ENCODE measurements at regions not wholly inside any gene's neighbourhood (a gene's known extent, or its start where the extent isn't known, plus 50 kb on each side); places are given as distances from the start of the nearest gene placed in this dataset.

DNA sequence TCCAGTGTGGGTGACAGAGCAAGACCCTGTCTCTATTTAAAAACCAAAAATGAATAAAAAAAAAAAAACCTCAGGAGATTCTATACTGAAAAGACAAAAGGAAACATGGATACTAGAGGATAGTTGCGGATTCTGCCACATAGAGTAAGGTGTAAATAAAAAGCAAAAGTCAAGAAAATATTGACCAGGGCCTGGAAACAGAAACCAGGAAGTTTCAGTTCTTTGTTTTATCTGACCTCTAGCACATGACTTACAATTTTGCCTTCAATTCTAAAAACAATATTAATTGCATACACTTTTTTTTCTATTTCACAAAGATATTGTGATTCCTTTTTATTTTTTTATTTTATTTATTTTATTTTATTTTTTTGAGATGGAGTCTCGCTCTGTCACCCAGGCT is 96.2 kb upstream of the NMUR2 start:
- Histone ChIP-seq H3K27ac (ENCODE audit: insufficient read depth in 1 of 2, low read depth in 1 of 2, low read length in 2 of 2, poor library complexity in 1 of 2, severe bottlenecking in 2 of 2) (no peak overlapping the region), H3K4me1 (ENCODE audit: control extremely low read depth in 1 of 4, control insufficient read depth in 4 of 4, insufficient read depth in 4 of 4, low read length in 3 of 4) (no peaks in the 10 kb centered on the region), H3K4me3 (ENCODE audit: control insufficient read depth in 1 of 7, extremely low read depth in 1 of 7, insufficient read depth in 4 of 7, low read depth in 2 of 7, low read length in 6 of 7) (no peak overlapping the region), H3K27me3 (replicated peaks in 2 of 5; ENCODE audit: control insufficient read depth in 4 of 5, insufficient read depth in 5 of 5, low read length in 4 of 5) (peaks cover 0 to 2% (median 0%) of the 10 kb centered on the region in 5 experiments), H3K36me3 (ENCODE audit: control insufficient read depth in 4 of 4, insufficient read depth in 4 of 4, low read length in 3 of 4) (no peaks in the 10 kb centered on the region), H3K9me3 (ENCODE audit: control extremely low read depth in 1 of 5, control insufficient read depth in 4 of 5, insufficient read depth in 2 of 5, low read depth in 1 of 5, low read length in 4 of 5) (no peaks in the 10 kb centered on the region)
- CTCF ChIA-PET = no interaction called here
- WGBS (ENCODE audit: insufficient coverage) = 100% methylated on average over 1 of the region's 2 CpGs
- POLR2A ChIA-PET = no interaction called here
- DNase-seq = no peak

DNA sequence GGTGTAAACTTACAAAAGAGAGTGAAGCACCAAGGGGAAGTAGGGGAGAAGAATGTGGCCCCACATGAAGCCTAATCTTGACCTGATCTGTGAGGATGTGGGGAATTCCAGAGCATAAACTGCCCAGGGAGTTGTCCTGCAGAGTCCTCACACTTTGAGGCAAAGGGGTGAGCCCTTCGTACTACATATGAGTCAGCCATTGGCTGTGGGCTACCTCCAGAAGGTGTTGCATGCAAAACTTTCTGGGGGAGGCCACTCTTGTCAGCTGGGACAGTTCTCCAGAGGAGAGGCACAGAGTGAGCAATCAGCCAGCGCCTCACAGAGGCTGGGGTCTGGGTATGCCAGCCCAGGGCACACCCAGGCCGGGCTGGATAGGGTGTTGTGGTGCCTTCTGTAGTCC is 98.1 kb upstream of the NMUR2 start:
- H3K9me3 ChIP-seq (ENCODE audit: control extremely low read depth in 1 of 5, control insufficient read depth in 4 of 5, insufficient read depth in 2 of 5, low read depth in 1 of 5, low read length in 4 of 5) = no peaks in the 10 kb centered on the region
- no peaks in the 10 kb centered on the region for H3K4me1 ChIP-seq (ENCODE audit: control extremely low read depth in 1 of 4, control insufficient read depth in 4 of 4, insufficient read depth in 4 of 4, low read length in 3 of 4)
- WGBS (ENCODE audit: insufficient coverage) = 100% methylated on average over 2 of the region's 3 CpGs
- H3K27ac ChIP-seq (ENCODE audit: insufficient read depth in 1 of 2, low read depth in 1 of 2, low read length in 2 of 2, poor library complexity in 1 of 2, severe bottlenecking in 2 of 2) = no peak overlapping the region
- POLR2A ChIA-PET = no interaction called here
- H3K27me3 ChIP-seq (replicated peaks in 2 of 5; ENCODE audit: control insufficient read depth in 4 of 5, insufficient read depth in 5 of 5, low read length in 4 of 5) = peaks cover 0 to 2% (median 0%) of the 10 kb centered on the region in 5 experiments
- CTCF ChIA-PET = interaction anchor here (1.4 kb wide), 1 partner anchor 14 kb away, joined by 3 read pairs; no protein-coding TSS in a partner anchor
- no peaks in the 10 kb centered on the region for H3K36me3 ChIP-seq (ENCODE audit: control insufficient read depth in 4 of 4, insufficient read depth in 4 of 4, low read length in 3 of 4)
- no peak overlapping the region for H3K4me3 ChIP-seq (ENCODE audit: control insufficient read depth in 1 of 7, extremely low read depth in 1 of 7, insufficient read depth in 4 of 7, low read depth in 2 of 7, low read length in 6 of 7)
- DNase-seq = no peak

DNA sequence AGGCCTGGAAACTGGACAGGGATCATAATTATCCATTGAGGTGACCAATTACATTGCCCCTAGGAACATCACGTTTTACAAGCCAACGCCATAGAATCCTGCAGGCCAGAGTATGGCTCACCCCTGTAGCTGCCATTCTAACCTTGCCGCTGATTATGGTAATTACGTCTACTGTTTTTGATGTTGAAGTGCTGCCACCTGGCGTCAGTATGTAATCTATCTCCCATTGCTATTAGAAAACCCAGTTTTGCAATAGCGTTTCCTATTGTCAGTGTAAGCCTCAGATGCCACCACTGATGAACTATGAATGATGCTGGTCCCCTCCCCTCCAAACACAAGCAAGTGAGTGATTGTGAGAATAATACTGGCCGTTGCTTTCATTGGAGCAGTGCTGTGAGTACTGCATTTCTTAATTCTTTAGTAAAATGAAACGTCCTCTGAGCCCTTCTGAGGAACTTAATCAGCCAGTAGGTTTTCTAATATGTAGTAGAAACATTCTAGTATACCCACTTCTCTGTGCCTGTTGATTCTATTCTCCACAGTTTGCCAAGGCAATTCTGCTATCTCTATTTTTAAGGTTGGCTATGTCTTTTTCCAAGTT is 100.5 kb upstream of the NMUR2 start:
- POLR2A ChIA-PET = no interaction called here
- H3K4me3 ChIP-seq (ENCODE audit: control insufficient read depth in 1 of 7, extremely low read depth in 1 of 7, insufficient read depth in 4 of 7, low read depth in 2 of 7, low read length in 6 of 7) = no peak overlapping the region
- WGBS (ENCODE audit: insufficient coverage) = 20% methylated on average over 4 of the region's 8 CpGs
- CTCF ChIA-PET = interaction anchor here (1.2 kb wide), 1 partner anchor 8 kb away, joined by 3 read pairs; no protein-coding TSS in a partner anchor
- H3K27ac ChIP-seq (ENCODE audit: insufficient read depth in 1 of 2, low read depth in 1 of 2, low read length in 2 of 2, poor library complexity in 1 of 2, severe bottlenecking in 2 of 2) = no peak overlapping the region
- H3K27me3 ChIP-seq (replicated peaks in 2 of 5; ENCODE audit: control insufficient read depth in 4 of 5, insufficient read depth in 5 of 5, low read length in 4 of 5) = peaks cover 0 to 1% (median 0%) of the 10 kb centered on the region in 5 experiments
- no peaks in the 10 kb centered on the region for H3K36me3 ChIP-seq (ENCODE audit: control insufficient read depth in 4 of 4, insufficient read depth in 4 of 4, low read length in 3 of 4)
- no peaks in the 10 kb centered on the region for H3K9me3 ChIP-seq (ENCODE audit: control extremely low read depth in 1 of 5, control insufficient read depth in 4 of 5, insufficient read depth in 2 of 5, low read depth in 1 of 5, low read length in 4 of 5)
- DNase-seq = peak; percentile 39 to 68 (median 68)
- no peaks in the 10 kb centered on the region for H3K4me1 ChIP-seq (ENCODE audit: control extremely low read depth in 1 of 4, control insufficient read depth in 4 of 4, insufficient read depth in 4 of 4, low read length in 3 of 4)

DNA sequence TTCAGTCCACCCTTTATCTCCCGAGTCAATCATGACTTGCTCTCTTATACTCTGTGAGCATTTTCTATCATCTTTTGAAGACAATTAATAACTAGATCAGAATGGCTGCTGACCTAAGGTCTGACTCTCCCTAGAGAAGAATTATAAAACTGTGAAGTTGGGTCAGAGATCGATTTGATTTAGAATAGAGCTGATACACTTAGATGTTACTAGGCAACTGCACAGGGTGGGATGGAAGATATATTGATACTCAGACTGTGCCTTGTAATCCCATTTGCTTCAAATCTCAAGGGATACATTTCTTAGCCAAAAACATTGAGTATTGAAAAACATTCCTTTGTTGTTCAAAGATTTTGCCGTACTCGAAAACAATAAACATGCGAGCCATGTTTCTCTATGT is 106.0 kb upstream of the NMUR2 start:
- H3K27ac ChIP-seq (ENCODE audit: insufficient read depth in 1 of 2, low read depth in 1 of 2, low read length in 2 of 2, poor library complexity in 1 of 2, severe bottlenecking in 2 of 2) = no peak overlapping the region
- POLR2A ChIA-PET = no interaction called here
- no peak overlapping the region for H3K4me3 ChIP-seq (ENCODE audit: control insufficient read depth in 1 of 7, extremely low read depth in 1 of 7, insufficient read depth in 4 of 7, low read depth in 2 of 7, low read length in 6 of 7)
- H3K36me3 ChIP-seq (ENCODE audit: control insufficient read depth in 4 of 4, insufficient read depth in 4 of 4, low read length in 3 of 4) = no peaks in the 10 kb centered on the region
- H3K4me1 ChIP-seq (ENCODE audit: control extremely low read depth in 1 of 4, control insufficient read depth in 4 of 4, insufficient read depth in 4 of 4, low read length in 3 of 4) = no peaks in the 10 kb centered on the region
- H3K9me3 ChIP-seq (ENCODE audit: control extremely low read depth in 1 of 5, control insufficient read depth in 4 of 5, insufficient read depth in 2 of 5, low read depth in 1 of 5, low read length in 4 of 5) = no peaks in the 10 kb centered on the region
- WGBS (ENCODE audit: insufficient coverage) = 95% methylated on average over 4 of the region's 5 CpGs
- CTCF ChIA-PET = no interaction called here
- peaks cover 0 to 1% (median 0%) of the 10 kb centered on the region in 5 experiments for H3K27me3 ChIP-seq (replicated peaks in 2 of 5; ENCODE audit: control insufficient read depth in 4 of 5, insufficient read depth in 5 of 5, low read length in 4 of 5)
- no peak for DNase-seq

DNA sequence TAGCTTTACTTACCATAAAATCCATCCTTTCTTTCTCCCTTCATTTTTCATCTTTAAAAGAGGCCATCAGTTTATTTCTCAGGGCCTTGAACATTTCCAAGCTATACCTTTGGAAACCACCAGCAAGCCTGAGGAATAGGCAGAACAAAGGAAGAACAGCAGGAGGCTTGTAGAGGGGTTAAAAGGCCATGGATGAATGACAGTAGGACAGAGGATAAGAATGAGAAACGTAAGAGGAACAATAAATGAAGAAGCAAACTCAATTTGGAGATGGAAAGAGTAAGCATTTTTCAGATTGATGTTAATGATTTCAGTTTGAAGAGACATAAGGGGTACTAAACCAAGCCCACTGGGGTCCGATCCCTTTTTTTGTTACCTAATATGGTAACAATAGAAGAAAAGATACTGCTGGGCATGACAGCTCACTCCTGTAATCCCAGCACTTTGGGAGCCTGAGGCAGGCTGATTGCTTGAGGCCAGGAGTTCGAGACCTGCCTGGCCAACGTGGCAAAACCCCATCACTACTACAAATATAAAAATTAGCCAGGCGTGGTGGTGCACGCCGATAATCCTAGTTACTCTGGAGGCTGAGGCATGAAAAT is 106.6 kb upstream of the NMUR2 start:
- Histone ChIP-seq H3K27me3 (replicated peaks in 2 of 5; ENCODE audit: control insufficient read depth in 4 of 5, insufficient read depth in 5 of 5, low read length in 4 of 5) (peaks cover 0 to 1% (median 0%) of the 10 kb centered on the region in 5 experiments), H3K27ac (ENCODE audit: insufficient read depth in 1 of 2, low read depth in 1 of 2, low read length in 2 of 2, poor library complexity in 1 of 2, severe bottlenecking in 2 of 2) (no peak overlapping the region), H3K4me1 (ENCODE audit: control extremely low read depth in 1 of 4, control insufficient read depth in 4 of 4, insufficient read depth in 4 of 4, low read length in 3 of 4) (no peaks in the 10 kb centered on the region), H3K36me3 (ENCODE audit: control insufficient read depth in 4 of 4, insufficient read depth in 4 of 4, low read length in 3 of 4) (no peaks in the 10 kb centered on the region), H3K9me3 (ENCODE audit: control extremely low read depth in 1 of 5, control insufficient read depth in 4 of 5, insufficient read depth in 2 of 5, low read depth in 1 of 5, low read length in 4 of 5) (no peaks in the 10 kb centered on the region), H3K4me3 (ENCODE audit: control insufficient read depth in 1 of 7, extremely low read depth in 1 of 7, insufficient read depth in 4 of 7, low read depth in 2 of 7, low read length in 6 of 7) (no peak overlapping the region)
- CTCF ChIA-PET = no interaction called here
- 90% methylated on average over 5 of the region's 7 CpGs for WGBS (ENCODE audit: insufficient coverage)
- no peak for DNase-seq
- POLR2A ChIA-PET = no interaction called here

DNA sequence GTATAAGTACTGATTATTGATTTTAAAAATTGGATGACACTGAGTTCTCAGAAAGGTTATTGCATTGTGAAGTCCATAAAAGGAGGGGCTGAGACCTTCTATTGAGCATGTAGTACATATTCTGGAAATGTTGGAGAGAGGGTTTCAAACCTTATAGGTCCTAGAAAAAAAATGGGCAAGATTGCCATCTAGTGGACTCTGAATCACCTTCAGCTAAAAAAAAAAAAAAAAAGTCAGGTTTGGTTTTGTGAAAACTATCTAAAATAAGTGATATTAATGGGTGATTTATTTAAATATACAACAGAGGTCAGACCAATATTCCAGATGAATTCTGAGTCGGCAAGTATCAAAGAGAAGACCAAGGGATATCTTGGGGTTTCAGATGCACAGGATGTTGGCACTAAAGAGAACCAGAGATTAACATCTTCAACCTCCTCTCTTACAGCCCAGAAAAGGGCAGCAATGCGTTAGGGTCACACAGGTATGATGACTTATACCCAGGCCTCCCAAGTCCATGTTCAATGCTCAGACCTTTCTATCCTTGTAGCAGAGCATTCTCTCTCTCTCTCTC is 109.8 kb upstream of the NMUR2 start:
- WGBS (ENCODE audit: insufficient coverage) = 33% methylated on average over 1 of the region's 2 CpGs
- Histone ChIP-seq H3K27me3 (replicated peaks in 2 of 5; ENCODE audit: control insufficient read depth in 4 of 5, insufficient read depth in 5 of 5, low read length in 4 of 5) (no peaks in the 10 kb centered on the region), H3K9me3 (ENCODE audit: control extremely low read depth in 1 of 5, control insufficient read depth in 4 of 5, insufficient read depth in 2 of 5, low read depth in 1 of 5, low read length in 4 of 5) (no peaks in the 10 kb centered on the region), H3K36me3 (ENCODE audit: control insufficient read depth in 4 of 4, insufficient read depth in 4 of 4, low read length in 3 of 4) (no peaks in the 10 kb centered on the region), H3K4me1 (ENCODE audit: control extremely low read depth in 1 of 4, control insufficient read depth in 4 of 4, insufficient read depth in 4 of 4, low read length in 3 of 4) (no peaks in the 10 kb centered on the region), H3K4me3 (ENCODE audit: control insufficient read depth in 1 of 7, extremely low read depth in 1 of 7, insufficient read depth in 4 of 7, low read depth in 2 of 7, low read length in 6 of 7) (no peak overlapping the region), H3K27ac (ENCODE audit: insufficient read depth in 1 of 2, low read depth in 1 of 2, low read length in 2 of 2, poor library complexity in 1 of 2, severe bottlenecking in 2 of 2) (no peak overlapping the region)
- peak; percentile 5 to 39 (median 20) for DNase-seq
- CTCF ChIA-PET = interaction anchor here (1.5 kb wide), 1 partner anchor 372 kb away, joined by 4 read pairs; no protein-coding TSS in a partner anchor
- POLR2A ChIA-PET = interaction anchor here (0.6 kb wide), 1 partner anchor 130 kb away, joined by 4 read pairs; no protein-coding TSS in a partner anchor

DNA sequence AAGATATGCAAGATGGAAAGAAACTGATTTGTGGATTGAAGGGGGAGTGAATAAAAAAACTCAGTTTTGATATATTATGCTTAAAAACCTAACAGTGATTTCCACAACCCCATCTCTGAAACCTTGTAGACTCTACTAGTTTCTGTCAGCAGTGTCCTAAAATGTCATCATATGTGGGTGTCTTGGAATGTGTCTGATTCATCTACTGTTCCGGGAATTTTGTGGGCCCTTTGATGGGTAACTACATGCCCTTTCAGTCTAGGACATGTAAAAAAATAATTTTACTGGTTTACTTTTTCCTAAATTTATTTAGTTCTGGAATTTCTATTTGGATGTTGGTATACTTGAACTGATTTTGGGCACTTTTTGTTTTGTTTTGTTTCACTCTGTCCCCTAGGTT is 118.9 kb upstream of the NMUR2 start:
- peaks cover 0 to 5% (median 0%) of the 10 kb centered on the region in 4 experiments for H3K4me1 ChIP-seq (ENCODE audit: control extremely low read depth in 1 of 4, control insufficient read depth in 4 of 4, insufficient read depth in 4 of 4, low read length in 3 of 4)
- no CpG with 5 or more reads among the region's 1 CpG for WGBS (ENCODE audit: insufficient coverage)
- ChIA-PET CTCF (no interaction called here), POLR2A (no interaction called here)
- H3K36me3 ChIP-seq (ENCODE audit: control insufficient read depth in 4 of 4, insufficient read depth in 4 of 4, low read length in 3 of 4) = no peaks in the 10 kb centered on the region
- no peaks in the 10 kb centered on the region for H3K9me3 ChIP-seq (ENCODE audit: control extremely low read depth in 1 of 5, control insufficient read depth in 4 of 5, insufficient read depth in 2 of 5, low read depth in 1 of 5, low read length in 4 of 5)
- no peak overlapping the region for H3K4me3 ChIP-seq (ENCODE audit: control insufficient read depth in 1 of 7, extremely low read depth in 1 of 7, insufficient read depth in 4 of 7, low read depth in 2 of 7, low read length in 6 of 7)
- no peak overlapping the region for H3K27ac ChIP-seq (ENCODE audit: insufficient read depth in 1 of 2, low read depth in 1 of 2, low read length in 2 of 2, poor library complexity in 1 of 2, severe bottlenecking in 2 of 2)
- no peak for DNase-seq
- no peaks in the 10 kb centered on the region for H3K27me3 ChIP-seq (replicated peaks in 2 of 5; ENCODE audit: control insufficient read depth in 4 of 5, insufficient read depth in 5 of 5, low read length in 4 of 5)

All from common myeloid progenitor, CD34-positive (primary cell).